Endothelial cell of umbilical vein (primary cell): ENCODE measurements at regions not wholly inside any gene's neighbourhood (a gene's known extent, or its start where the extent isn't known, plus 50 kb on each side); places are given as distances from the start of the nearest gene placed in this dataset.

Source experiments
- EZH2 ChIP-seq: IDR thresholded peaks from 2 replicates; pipeline ENCODE4 v1.6.1; 2012; ENCODE audit warnings: borderline replicate concordance, low read depth, mild to moderate bottlenecking, moderate library complexity, low read length, inconsistent platforms; ENCODE audit not compliant: severe bottlenecking
- GATA2 ChIP-seq: IDR thresholded peaks from 2 replicates; pipeline ENCODE4 v1.7.0; 2011; ENCODE audit warnings: low read depth, mild to moderate bottlenecking, moderate library complexity, mixed read lengths, low read length; ENCODE audit not compliant: insufficient read length, insufficient read depth
- JUN ChIP-seq: IDR thresholded peaks from 2 replicates; pipeline ENCODE4 v1.6.1; 2011; ENCODE audit warnings: borderline replicate concordance, low read depth; ENCODE audit not compliant: insufficient read length, insufficient read depth
- MYC ChIP-seq: IDR thresholded peaks from one replicate; pipeline ENCODE4 v1.6.1; 2011; ENCODE audit warnings: mild to moderate bottlenecking, low read depth, low read length
- POLR2A ChIP-seq: IDR thresholded peaks from 2 replicates; pipeline ENCODE4 v1.6.1; 2012; ENCODE audit warnings: low read depth, mild to moderate bottlenecking, control low read depth, low read length
- POLR2AphosphoS5 ChIP-seq: IDR thresholded peaks from 2 replicates; pipeline ENCODE4 v1.6.1; 2012; ENCODE audit warnings: low read depth, mild to moderate bottlenecking, control low read depth, low read length, moderate library complexity; ENCODE audit not compliant: insufficient read depth
- TF ChIP-seq, protein P1 (sequence below), 2 donors: IDR thresholded peaks; 1 replicate in 1 of 2; 2 replicates in 1 of 2; pipeline ENCODE4 v1.5.1; 2011; ENCODE audit warnings: low read length in 2 of 2, mild to moderate bottlenecking in 2 of 2, moderate library complexity in 2 of 2, control low read depth in 1 of 2, inconsistent platforms in 1 of 2, low read depth in 1 of 2; ENCODE audit not compliant: insufficient read depth in 1 of 2; ENCODE audit errors: extremely low read depth in 1 of 2
- TF ChIP-seq, protein P2 (sequence below): IDR thresholded peaks from 2 replicates; pipeline ENCODE4 v1.6.1; 2011; ENCODE audit not compliant: insufficient read depth, insufficient read length

DNA sequence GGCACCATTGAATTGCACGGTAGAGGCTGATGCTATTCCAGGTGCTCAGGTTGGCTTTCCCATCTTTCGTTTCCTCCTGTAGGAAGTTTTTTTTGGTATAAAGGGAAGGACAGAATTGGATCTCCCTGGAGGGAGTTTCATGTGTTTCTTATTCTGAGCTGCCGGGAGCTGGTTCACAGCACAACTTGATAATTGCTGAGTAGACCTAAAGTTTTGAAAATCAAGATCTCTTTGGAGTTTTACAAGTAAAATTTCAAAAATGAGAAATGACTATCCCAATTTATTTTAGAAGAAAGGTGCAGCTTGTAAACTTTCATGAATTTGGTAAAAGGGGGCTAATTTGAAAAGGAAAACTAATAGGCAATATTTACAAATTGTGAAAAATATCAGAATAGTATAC is 125.2 kb upstream of the ESR1 start:
- TF ChIP-seq, protein P1, sequence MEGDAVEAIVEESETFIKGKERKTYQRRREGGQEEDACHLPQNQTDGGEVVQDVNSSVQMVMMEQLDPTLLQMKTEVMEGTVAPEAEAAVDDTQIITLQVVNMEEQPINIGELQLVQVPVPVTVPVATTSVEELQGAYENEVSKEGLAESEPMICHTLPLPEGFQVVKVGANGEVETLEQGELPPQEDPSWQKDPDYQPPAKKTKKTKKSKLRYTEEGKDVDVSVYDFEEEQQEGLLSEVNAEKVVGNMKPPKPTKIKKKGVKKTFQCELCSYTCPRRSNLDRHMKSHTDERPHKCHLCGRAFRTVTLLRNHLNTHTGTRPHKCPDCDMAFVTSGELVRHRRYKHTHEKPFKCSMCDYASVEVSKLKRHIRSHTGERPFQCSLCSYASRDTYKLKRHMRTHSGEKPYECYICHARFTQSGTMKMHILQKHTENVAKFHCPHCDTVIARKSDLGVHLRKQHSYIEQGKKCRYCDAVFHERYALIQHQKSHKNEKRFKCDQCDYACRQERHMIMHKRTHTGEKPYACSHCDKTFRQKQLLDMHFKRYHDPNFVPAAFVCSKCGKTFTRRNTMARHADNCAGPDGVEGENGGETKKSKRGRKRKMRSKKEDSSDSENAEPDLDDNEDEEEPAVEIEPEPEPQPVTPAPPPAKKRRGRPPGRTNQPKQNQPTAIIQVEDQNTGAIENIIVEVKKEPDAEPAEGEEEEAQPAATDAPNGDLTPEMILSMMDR (IDR thresholded peaks at IDR 0.05; ENCODE audit: extremely low read depth in 1 of 2, insufficient read depth in 1 of 2, low read depth in 1 of 2, low read length in 2 of 2) = no peak
- no peak for TF ChIP-seq EZH2
- TF ChIP-seq POLR2AphosphoS5 = no peak
- no peak for TF ChIP-seq POLR2A
- no peak for TF ChIP-seq JUN
- TF ChIP-seq, protein P2, sequence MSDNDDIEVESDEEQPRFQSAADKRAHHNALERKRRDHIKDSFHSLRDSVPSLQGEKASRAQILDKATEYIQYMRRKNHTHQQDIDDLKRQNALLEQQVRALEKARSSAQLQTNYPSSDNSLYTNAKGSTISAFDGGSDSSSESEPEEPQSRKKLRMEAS = no peak
- no peak for TF ChIP-seq GATA2
- TF ChIP-seq MYC = no peak
